ENCODE measurements at regions not wholly inside any gene's neighbourhood (a gene's known extent, or its start where the extent isn't known, plus 50 kb on each side); places are given as distances from the start of the nearest gene placed in this dataset.

GRCh38 chr3:78048698-78049097 lies 1008.8 kb downstream of the ROBO2 start:
- TF ChIP-seq CTCF (IDR thresholded peaks at IDR 0.05; ENCODE audit: control insufficient read depth, insufficient read depth, low read depth, low read length, missing control alignments) = no peak
- no peak overlapping the region for H3K4me3 ChIP-seq (ENCODE audit: control insufficient read depth, low read depth, low read length)
- DNase-seq (ENCODE audit: low read depth) = no peak

DNA sequence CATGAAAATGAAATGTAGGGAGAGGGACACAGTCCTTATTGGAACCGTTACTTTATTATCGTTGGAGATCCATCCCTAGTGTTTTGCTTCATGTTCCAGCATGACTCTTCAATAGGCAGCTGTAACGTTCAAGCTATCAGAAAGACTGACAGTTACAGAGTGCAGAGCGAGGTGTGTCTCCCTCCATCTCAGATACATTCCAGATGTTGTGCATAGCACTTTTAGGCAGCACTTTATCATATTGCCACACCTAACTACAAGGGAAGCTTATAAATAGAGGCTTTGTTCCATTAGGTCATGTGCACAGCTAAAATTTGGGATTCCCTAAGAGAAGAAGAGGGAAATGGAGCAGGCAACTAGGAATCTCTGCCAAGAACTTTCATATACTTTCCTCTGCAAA lies 1009.6 kb downstream of the ROBO2 start:
- H3K4me3 ChIP-seq (ENCODE audit: control insufficient read depth, low read depth, low read length) = no peak overlapping the region
- no peak for TF ChIP-seq CTCF (IDR thresholded peaks at IDR 0.05; ENCODE audit: control insufficient read depth, insufficient read depth, low read depth, low read length, missing control alignments)
- DNase-seq (ENCODE audit: low read depth) = no peak

DNA sequence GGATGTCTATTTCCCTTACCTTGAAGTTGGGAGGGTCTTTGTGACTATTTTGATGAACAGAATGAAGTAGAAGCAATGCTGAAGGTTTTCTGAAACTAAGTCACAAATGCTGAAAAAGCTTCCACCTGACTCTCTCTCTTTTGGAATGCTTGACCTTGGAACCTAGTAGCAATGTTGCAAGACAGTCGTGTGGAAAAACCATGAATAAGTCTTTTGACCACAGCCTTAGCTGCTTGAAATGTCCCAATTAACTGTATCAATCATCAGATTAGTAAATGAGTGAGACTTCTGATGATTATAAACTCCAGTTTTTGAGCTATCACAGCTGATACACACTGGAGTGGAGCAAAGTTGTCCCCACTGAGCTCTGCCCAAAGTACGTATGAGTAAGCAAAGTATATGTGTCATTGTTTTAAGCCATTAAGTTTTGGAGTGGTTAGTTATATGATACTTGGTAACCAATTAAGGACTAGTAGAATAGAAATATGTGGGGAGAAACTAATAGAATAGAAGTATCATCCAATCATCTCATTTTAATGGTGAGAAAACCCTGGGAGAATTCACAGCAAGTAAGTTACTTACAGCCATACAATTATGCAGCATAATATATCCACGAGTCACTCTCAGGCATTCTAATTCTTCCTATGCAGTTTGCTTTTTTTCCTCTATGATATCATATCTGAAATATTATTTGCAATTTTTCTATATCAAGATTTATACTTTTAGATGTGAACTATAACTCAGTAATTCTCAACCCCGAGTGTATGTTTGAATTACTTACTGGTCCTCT lies 1010.6 kb downstream of the ROBO2 start:
- no peak for TF ChIP-seq CTCF (IDR thresholded peaks at IDR 0.05; ENCODE audit: control insufficient read depth, insufficient read depth, low read depth, low read length, missing control alignments)
- DNase-seq (ENCODE audit: low read depth) = no peak
- H3K4me3 ChIP-seq (ENCODE audit: control insufficient read depth, low read depth, low read length) = no peak overlapping the region

GRCh38 chr3:78052746-78053145 lies 1012.8 kb downstream of the ROBO2 start:
- H3K4me3 ChIP-seq (ENCODE audit: control insufficient read depth, low read depth, low read length) = no peak overlapping the region
- no peak for DNase-seq (ENCODE audit: low read depth)
- TF ChIP-seq CTCF (IDR thresholded peaks at IDR 0.05; ENCODE audit: control insufficient read depth, insufficient read depth, low read depth, low read length, missing control alignments) = no peak

DNA sequence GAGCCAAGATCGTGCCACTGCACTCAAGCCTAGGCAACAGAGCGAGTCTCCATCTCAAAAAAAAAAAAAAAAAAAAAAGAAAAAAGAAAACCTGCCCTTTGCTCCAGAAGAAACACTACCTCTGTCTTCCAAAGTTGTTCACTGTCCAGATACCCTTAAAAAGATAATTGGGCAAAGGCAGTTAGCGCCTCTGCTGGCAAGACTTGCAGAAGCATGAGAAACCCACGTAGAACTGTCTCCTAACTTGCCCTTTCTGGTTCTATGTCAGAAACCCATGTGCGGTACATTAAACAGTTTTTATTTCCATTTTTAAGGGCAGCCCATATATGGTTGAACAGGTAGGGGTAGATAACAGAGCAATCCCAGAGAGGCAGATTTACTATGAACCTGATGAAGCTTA lies 1026.4 kb downstream of the ROBO2 start:
- no peak for DNase-seq (ENCODE audit: low read depth)
- no peak overlapping the region for H3K4me3 ChIP-seq (ENCODE audit: control insufficient read depth, low read depth, low read length)
- peak; percentile 4 for TF ChIP-seq CTCF (IDR thresholded peaks at IDR 0.05; ENCODE audit: control insufficient read depth, insufficient read depth, low read depth, low read length, missing control alignments)

- TF ChIP-seq CTCF (IDR thresholded peaks at IDR 0.05; ENCODE audit: control insufficient read depth, insufficient read depth, low read depth, low read length, missing control alignments) = no peak
- H3K4me3 ChIP-seq (ENCODE audit: control insufficient read depth, low read depth, low read length) = no peak overlapping the region
- DNase-seq (ENCODE audit: low read depth) = no peak
These were observed 1030.3 kb downstream of the ROBO2 start for GRCh38 chr3:78070188-78070587.

Data from AG09309 (cell line).